Esophagus squamous epithelium (tissue), 4 donors: ENCODE measurements at regions not wholly inside any gene's neighbourhood (a gene's known extent, or its start where the extent isn't known, plus 50 kb on each side); places are given as distances from the start of the nearest gene placed in this dataset.
"Not testable (repeated sequence)": the region's sequence is repeated elsewhere in the genome, so short reads cannot be mapped to it uniquely, and the experiment has no call there.

ENCODE experiments used
- CTCF ChIP-seq, 6 experiments: fragments of 450-650 bp in 4 of 6; fragments of 200-600 bp in 2 of 6; sonication (generic) in 2 of 6; IDR thresholded peaks; one replicate each; pipeline ENCODE4 v1.5.1; 2016 to 2019; ENCODE audit warnings: antibody characterized with exemption in 6 of 6, mild to moderate bottlenecking in 4 of 6, moderate library complexity in 4 of 6
- POLR2A ChIP-seq, 4 donors: fragments of 450-650 bp; IDR thresholded peaks; one replicate each; pipeline ENCODE4 v1.6.1; 2017; ENCODE audit warnings: antibody characterized with exemption in 4 of 4, mild to moderate bottlenecking in 4 of 4, moderate library complexity in 3 of 4

DNA sequence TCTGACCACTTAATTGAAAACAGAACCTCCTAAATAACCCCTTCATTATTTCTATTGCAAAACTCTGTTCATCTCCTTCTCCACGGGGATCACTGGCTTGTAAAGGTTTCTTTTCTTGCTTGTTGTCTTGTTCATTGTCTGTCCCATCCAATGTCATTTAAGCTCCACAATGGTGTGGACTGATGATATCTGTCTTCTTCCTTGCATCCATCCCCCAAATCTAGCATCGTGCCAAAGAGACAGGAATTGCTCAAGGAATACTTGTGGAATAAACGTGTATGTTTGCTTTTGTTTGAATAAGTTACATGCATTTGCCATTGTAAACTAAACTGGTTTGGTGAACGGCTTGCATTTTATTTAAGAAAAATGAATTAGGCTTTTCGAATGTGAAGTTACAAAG, 306.8 kb upstream of the POM121L12 start:
- TF ChIP-seq CTCF, POLR2A (IDR thresholded peaks at IDR 0.05): not testable (repeated sequence)
